Hematopoietic multipotent progenitor cell treated with erythropoietin and hydrocortisone succinate and interleukin-3 and kit ligand, for 6 days (in vitro differentiated cells): ENCODE measurements at regions not wholly inside any gene's neighbourhood (a gene's known extent, or its start where the extent isn't known, plus 50 kb on each side); places are given as distances from the start of the nearest gene placed in this dataset.

Experiments
- DNase-seq: peaks from one replicate; pipeline ENCODE4 v3.0.0-alpha.2; 2015

- no peak for DNase-seq
These were observed 50.2 kb upstream of the XPA start for GRCh38 chr9:97747201-97747965.

- no peak for DNase-seq
These were observed 51.4 kb upstream of the XPA start for GRCh38 chr9:97748525-97748924.

GRCh38 chr9:97749928-97750327, 52.8 kb upstream of the XPA start:
- DNase-seq, result no peak

- no peak for DNase-seq
These were observed 54.4 kb upstream of the XPA start for GRCh38 chr9:97751531-97751930.

- no peak for DNase-seq
These were observed 55.1 kb upstream of the XPA start for GRCh38 chr9:97752274-97752673.

GRCh38 chr9:97753364-97753763, 56.2 kb upstream of the XPA start:
- DNase-seq, result no peak

GRCh38 chr9:97753975-97754374, 56.8 kb upstream of the XPA start:
- DNase-seq, result no peak

- no peak for DNase-seq
These were observed 58.6 kb upstream of the XPA start for GRCh38 chr9:97755618-97756267.

GRCh38 chr9:97756991-97757390, 59.9 kb upstream of the XPA start:
- DNase-seq, result no peak

GRCh38 chr9:97758334-97758916, 61.3 kb upstream of the XPA start:
- no peak for DNase-seq

GRCh38 chr9:97759581-97760288, 62.6 kb upstream of the XPA start:
- no peak for DNase-seq

GRCh38 chr9:97761056-97761598, 64.0 kb upstream of the XPA start:
- no peak for DNase-seq

- DNase-seq, result no peak
These were observed 64.7 kb upstream of the XPA start for GRCh38 chr9:97761879-97762278.

GRCh38 chr9:97763874-97764273, 66.7 kb upstream of the XPA start:
- no peak for DNase-seq

- no peak for DNase-seq
These were observed 69.0 kb upstream of the XPA start for GRCh38 chr9:97766092-97766491.

- DNase-seq, result no peak
These were observed 69.5 kb upstream of the XPA start for GRCh38 chr9:97766610-97767009.

- no peak for DNase-seq
These were observed 70.8 kb upstream of the XPA start for GRCh38 chr9:97767891-97768290.

GRCh38 chr9:97768746-97769145, 71.6 kb upstream of the XPA start:
- no peak for DNase-seq

GRCh38 chr9:97769208-97769607, 72.1 kb upstream of the XPA start:
- no peak for DNase-seq

- DNase-seq, result no peak
These were observed 73.8 kb upstream of the XPA start for GRCh38 chr9:97770808-97771372.

GRCh38 chr9:97771641-97772040, 74.5 kb upstream of the XPA start:
- DNase-seq, result no peak

- DNase-seq, result no peak
These were observed 75.0 kb upstream of the XPA start for GRCh38 chr9:97772145-97772544.

GRCh38 chr9:97773091-97773490, 76.0 kb upstream of the XPA start:
- no peak for DNase-seq
